Esophagus muscularis mucosa (tissue), 4 donors: ENCODE measurements at regions not wholly inside any gene's neighbourhood (a gene's known extent, or its start where the extent isn't known, plus 50 kb on each side); places are given as distances from the start of the nearest gene placed in this dataset.

ENCODE experiments used
- CTCF ChIP-seq, 3 experiments: fragments of 200-600 bp in 2 of 3; fragments of 450-650 bp in 1 of 3; sonication (generic) in 2 of 3; IDR thresholded peaks; one replicate each; pipeline ENCODE4 v1.5.1; 2017 to 2019; ENCODE audit warnings: antibody characterized with exemption in 3 of 3, mild to moderate bottlenecking in 2 of 3, moderate library complexity in 1 of 3
- EP300 ChIP-seq: sonication (generic); formaldehyde crosslinking; IDR thresholded peaks from one replicate; pipeline ENCODE4 v1.6.1; 2017; ENCODE audit warnings: antibody characterized with exemption
- POLR2A ChIP-seq: fragments of 450-650 bp; IDR thresholded peaks from one replicate; pipeline ENCODE4 v1.6.1; 2017; ENCODE audit warnings: antibody characterized with exemption, moderate library complexity, mild to moderate bottlenecking, low read depth
- POLR2AphosphoS5 ChIP-seq, 2 donors: sonication (generic); formaldehyde crosslinking; IDR thresholded peaks; one replicate each; pipeline ENCODE4 v1.6.1; 2017; ENCODE audit warnings: antibody characterized with exemption in 2 of 2

- TF ChIP-seq POLR2AphosphoS5 (IDR thresholded peaks at IDR 0.05) = no peak
- no peak for TF ChIP-seq POLR2A
- TF ChIP-seq CTCF (IDR thresholded peaks at IDR 0.05) = no peak
- no peak for TF ChIP-seq EP300
These were observed 858.9 kb upstream of the PCDH7 start for GRCh38 chr4:29861307-29861706.
